ENCODE measurements at regions not wholly inside any gene's neighbourhood (a gene's known extent, or its start where the extent isn't known, plus 50 kb on each side); places are given as distances from the start of the nearest gene placed in this dataset.

GRCh38 chr3:153439780-153440179 lies 277.8 kb downstream of the RAP2B start:
- TF ChIP-seq POLR2A (IDR thresholded peaks at IDR 0.05) (no peak), POLR2AphosphoS5 (IDR thresholded peaks at IDR 0.05) (no peak)

Measured in breast epithelium (tissue), 3 donors.